GM21367 (cell line): ENCODE measurements at regions not wholly inside any gene's neighbourhood (a gene's known extent, or its start where the extent isn't known, plus 50 kb on each side); places are given as distances from the start of the nearest gene placed in this dataset.
A peak's percentile ranks its signal among the peaks of the same experiment; 100 is the strongest.
"Not testable (repeated sequence)": the region's sequence is repeated elsewhere in the genome, so short reads cannot be mapped to it uniquely, and the experiment has no call there.

ENCODE experiments used
- ATAC-seq: cut with Tn5 transposase; IDR thresholded peaks from one replicate; pipeline ENCODE4 v1.9.1; 2021; ENCODE audit not compliant: unreplicated experiment

DNA sequence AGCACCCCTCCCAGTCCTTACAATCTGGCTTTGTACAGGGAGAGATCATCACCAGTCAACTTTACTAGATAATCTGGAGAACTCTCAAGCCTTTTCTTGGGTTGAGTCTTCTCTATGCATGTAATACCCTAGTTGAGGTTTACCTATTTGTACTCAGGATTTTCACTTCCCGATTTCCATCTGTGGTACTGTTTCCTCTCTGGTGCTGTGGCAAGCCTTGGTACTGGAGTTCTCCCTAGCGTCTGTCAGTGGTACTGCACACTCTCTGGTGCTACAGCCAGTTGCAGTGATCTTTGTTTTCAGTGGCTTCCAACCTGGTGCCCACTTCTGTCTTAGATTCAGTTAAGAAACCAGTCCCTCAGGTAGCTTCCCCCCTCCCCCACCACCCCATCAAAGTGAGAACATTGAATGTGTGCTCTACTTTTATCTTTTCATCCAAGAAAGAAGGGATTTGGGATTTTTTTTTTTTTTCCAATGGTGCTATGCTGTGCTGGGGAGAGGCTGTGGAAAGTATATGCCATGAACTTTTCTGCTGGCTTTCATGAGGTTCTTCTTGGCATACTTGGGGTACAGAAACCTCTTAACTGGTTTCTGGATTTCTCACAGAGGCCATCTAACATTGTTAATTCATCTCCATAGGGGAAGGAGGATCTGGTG is 69.4 kb upstream of the EVL start:
- ATAC-seq = peak; percentile 100

GRCh38 chr14:99996951-99997571 is 68.2 kb upstream of the EVL start:
- ATAC-seq = no peak

- ATAC-seq = not testable (repeated sequence)
Observed at GRCh38 chr14:100000398-100000797, 64.8 kb upstream of the EVL start.

DNA sequence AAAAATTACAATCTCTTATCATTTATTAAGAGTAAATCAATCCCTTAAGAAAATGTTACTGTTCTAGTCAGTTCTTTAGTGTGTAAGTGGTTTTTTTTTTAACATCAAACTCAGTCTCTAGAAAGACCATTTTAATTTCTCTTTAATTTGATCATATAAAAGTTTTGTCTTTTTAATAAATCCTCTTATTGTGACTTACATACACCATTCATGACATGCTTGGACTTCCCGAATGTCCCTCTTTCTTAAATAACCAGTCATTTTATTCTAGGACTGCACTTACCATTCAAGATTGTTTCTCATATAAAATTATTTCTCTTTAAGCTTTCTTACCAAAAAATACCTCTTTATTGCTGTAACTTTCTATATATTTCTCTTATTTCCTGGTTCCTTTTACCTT is 60.8 kb upstream of the EVL start:
- no peak for ATAC-seq

GRCh38 chr14:100007254-100007653 is 58.0 kb upstream of the EVL start:
- no peak for ATAC-seq

DNA sequence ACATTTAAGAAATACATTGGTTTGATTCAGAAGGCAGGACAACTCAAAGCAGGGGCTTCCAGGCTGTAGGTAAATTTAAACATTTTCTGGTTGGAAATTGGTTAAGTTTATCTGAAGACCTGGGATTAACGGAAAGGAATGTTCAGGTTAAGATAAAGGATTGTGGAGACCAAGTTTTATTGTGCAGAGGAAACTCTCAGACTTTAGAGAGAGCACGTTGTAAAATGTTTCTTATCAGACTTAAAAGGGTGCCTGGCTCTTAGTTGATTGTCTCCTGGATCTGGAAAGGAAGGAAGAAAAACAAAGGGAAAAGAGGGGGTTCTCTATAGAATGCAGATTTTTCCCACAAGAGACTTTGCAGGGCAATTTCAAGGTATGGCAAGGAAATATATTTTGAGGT is 55.4 kb upstream of the EVL start:
- not testable (repeated sequence) for ATAC-seq

DNA sequence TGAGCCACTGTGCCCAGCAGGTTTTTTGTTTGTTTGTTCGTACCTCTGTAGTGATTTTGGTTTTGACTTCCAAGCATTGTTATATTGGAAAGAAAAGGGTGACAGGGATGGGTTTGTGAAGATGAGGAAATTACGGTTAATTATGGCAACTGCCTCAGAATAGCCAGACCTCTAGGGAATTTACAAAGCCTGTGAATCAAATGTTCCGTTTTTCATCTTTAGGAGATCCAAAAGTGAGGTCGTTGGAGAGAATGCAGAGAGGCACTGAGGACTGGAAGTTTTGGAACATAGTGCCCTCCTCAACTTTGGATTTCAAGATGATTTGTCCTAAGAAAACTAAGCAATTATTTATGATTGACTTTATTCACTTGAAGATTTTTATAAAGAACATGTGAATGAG is 54.5 kb upstream of the EVL start:
- no peak for ATAC-seq

DNA sequence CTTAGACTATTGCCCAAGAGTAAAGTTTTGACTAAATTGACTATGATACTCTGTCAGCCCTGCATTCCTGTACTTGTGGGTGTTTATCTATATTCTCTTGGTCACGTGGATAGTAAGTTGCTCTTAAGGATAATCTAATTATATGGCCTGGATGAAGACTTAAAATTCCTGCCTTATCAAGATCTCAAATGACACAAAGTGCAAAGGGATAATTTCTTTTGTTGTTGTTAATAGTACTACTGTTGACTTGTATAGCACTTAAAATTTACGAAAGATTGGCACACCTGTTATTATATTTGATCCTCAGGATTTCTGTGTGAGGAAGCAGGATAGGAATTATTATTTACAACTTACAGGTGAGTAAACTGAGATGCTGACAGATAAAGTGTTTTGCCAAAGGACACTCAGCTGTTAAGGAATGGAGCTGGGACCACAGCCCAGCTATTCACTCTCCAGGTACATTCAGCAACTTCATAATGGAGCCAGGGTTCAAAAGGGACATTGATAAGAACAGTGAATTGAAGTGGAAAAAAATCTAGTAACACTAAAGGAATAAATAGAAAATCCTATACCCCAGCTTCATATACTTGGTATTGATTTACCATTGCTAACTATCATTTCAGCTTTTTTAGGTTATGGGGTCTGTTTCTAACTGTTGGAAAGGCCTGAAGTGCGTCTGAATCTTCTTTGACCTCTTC is 53.4 kb upstream of the EVL start:
- no peak for ATAC-seq

- no peak for ATAC-seq
Observed at GRCh38 chr14:100012478-100013327, 52.5 kb upstream of the EVL start.

DNA sequence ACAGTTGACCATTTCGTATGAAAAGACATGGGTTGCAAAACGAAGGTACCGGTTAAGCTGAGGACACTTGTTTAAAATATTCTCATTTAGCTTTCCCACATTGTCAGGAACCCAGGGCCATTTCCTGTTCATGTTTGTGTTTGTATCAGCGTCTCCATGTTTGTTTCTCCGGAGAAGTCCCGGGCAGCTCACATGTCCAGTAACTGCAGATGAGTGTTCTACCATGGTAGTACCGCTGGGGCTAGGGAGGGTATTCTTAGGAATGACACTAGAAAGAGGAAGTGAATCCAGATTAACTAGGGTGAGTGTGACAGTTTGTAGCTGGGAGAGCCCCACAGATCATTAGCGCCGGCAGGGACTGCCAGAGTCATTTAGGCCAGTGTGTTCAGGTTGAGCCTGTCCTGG is 50.0 kb upstream of the EVL start:
- peak; percentile 78 for ATAC-seq
